Neural cell (in vitro differentiated cells): ENCODE measurements at regions not wholly inside any gene's neighbourhood (a gene's known extent, or its start where the extent isn't known, plus 50 kb on each side); places are given as distances from the start of the nearest gene placed in this dataset.

Source experiments
- CTCF ChIP-seq: fragments of 450-650 bp; IDR thresholded peaks from 2 replicates; pipeline ENCODE4 v1.5.1; 2014; ENCODE audit warnings: antibody characterized with exemption, mild to moderate bottlenecking, moderate library complexity; ENCODE audit not compliant: poor library complexity, severe bottlenecking
- POLR2AphosphoS5 ChIP-seq: IDR thresholded peaks from 2 replicates; pipeline ENCODE4 v1.6.1; 2012
- REST ChIP-seq: IDR thresholded peaks from 2 replicates; pipeline ENCODE4 v1.6.1; 2012; ENCODE audit warnings: borderline replicate concordance
- SMC3 ChIP-seq: fragments of 450-650 bp; conservative IDR thresholded peaks from 2 replicates; pipeline ENCODE4 v1.6.1; 2014; ENCODE audit warnings: antibody characterized with exemption, mild to moderate bottlenecking, moderate library complexity; ENCODE audit not compliant: poor library complexity

DNA sequence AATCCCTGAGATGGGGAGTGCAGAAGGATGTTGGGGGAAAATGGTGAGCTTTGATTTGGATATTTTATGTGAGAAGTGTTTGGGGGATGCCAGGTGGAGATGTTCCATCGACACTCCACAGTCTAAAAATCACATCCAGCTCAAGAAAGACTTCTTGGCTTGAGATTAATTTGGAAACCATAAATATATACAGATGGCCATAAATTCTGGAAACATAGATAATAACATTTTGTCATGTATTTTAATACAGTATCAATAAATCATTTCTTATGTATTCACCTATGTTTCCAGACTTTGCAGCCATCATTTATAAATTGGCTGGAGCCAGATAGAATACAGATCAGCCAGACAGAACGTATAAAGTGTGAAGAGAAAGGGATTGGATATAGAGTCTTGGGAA is 245.5 kb upstream of the DDHD1 start:
- no peak for TF ChIP-seq CTCF
- TF ChIP-seq REST: no peak
- TF ChIP-seq POLR2AphosphoS5: no peak
- no peak for TF ChIP-seq SMC3
